HEK293 (cell line): ENCODE measurements at regions not wholly inside any gene's neighbourhood (a gene's known extent, or its start where the extent isn't known, plus 50 kb on each side); places are given as distances from the start of the nearest gene placed in this dataset.

Experiments used
- CTCF ChIA-PET: fragments of 350-600 bp; formaldehyde crosslinking; extraction: SDS; loops from one replicate; lab custom pipeline; 2021; ENCODE audit warnings: antibody characterized with exemption; lab: Yijun Ruan, JAX
- POLR2A ChIA-PET: fragments of 300-600 bp; formaldehyde crosslinking; extraction: SDS; loops from one replicate; lab custom pipeline; 2020; ENCODE audit warnings: antibody characterized with exemption, inconsistent platforms; lab: Yijun Ruan, JAX
- H3K27ac ChIP-seq: fragments of 200-500 bp; sonication (Bioruptor generic); 2 replicates; pipeline ENCODE4 v1.5.1; 2014; ENCODE audit warnings: low read depth, low read length, control low read depth, inconsistent platforms; ENCODE audit errors: extremely low read depth
- H3K36me3 ChIP-seq, 2 experiments: fragments of 200-500 bp in 1 of 2; sonication (Bioruptor generic) in 1 of 2; 1 replicate in 1 of 2; 2 replicates in 1 of 2; pipeline ENCODE4 v1.5.1; 2014 to 2017; ENCODE audit warnings: inconsistent platforms in 2 of 2, low read length in 2 of 2; ENCODE audit not compliant: control insufficient read depth in 2 of 2, insufficient read depth in 1 of 2
- H3K4me1 ChIP-seq: fragments of 200-500 bp; sonication (Bioruptor generic); 2 replicates; pipeline ENCODE4 v1.5.1; 2014; ENCODE audit warnings: mild to moderate bottlenecking, low read length, inconsistent platforms; ENCODE audit not compliant: control insufficient read depth, insufficient read depth
- H3K4me3 ChIP-seq: 2 replicates; pipeline ENCODE4 v1.5.1; 2011; ENCODE audit warnings: low read depth, mild to moderate bottlenecking, control low read depth, low read length, moderate library complexity
- H3K9me3 ChIP-seq: fragments of 200-500 bp; sonication (Bioruptor generic); 2 replicates; pipeline ENCODE4 v1.5.1; 2014; ENCODE audit warnings: low read depth, low read length, inconsistent platforms; ENCODE audit not compliant: control insufficient read depth, insufficient read depth
- AEBP2 ChIP-seq: fragments of 450-650 bp; formaldehyde crosslinking; IDR thresholded peaks from 2 replicates; pipeline ENCODE4 v1.5.1; 2016; ENCODE audit warnings: missing biosample characterization, missing genetic modification characterization, borderline replicate concordance
- HOXC10 ChIP-seq: sonication (generic); formaldehyde crosslinking; IDR thresholded peaks from 2 replicates; pipeline ENCODE4 v1.8.1; 2023; ENCODE audit warnings: mild to moderate bottlenecking, missing genetic modification reagents
- HOXD13 ChIP-seq: sonication (generic); formaldehyde crosslinking; IDR thresholded peaks from 2 replicates; pipeline ENCODE4 v1.8.0; 2022; ENCODE audit warnings: missing genetic modification reagents, borderline replicate concordance
- KLF17 ChIP-seq: fragments of 450-650 bp; formaldehyde crosslinking; IDR thresholded peaks from 2 replicates; pipeline ENCODE4 v1.5.1; 2016; ENCODE audit warnings: missing biosample characterization, missing genetic modification characterization
- PRDM1 ChIP-seq: fragments of 450-650 bp; formaldehyde crosslinking; IDR thresholded peaks from 2 replicates; pipeline ENCODE4; 2016; ENCODE audit warnings: missing biosample characterization, missing genetic modification characterization
- WT1 ChIP-seq: fragments of 450-650 bp; formaldehyde crosslinking; IDR thresholded peaks from 2 replicates; pipeline ENCODE4 v1.5.1; 2016; ENCODE audit warnings: missing biosample characterization, missing genetic modification characterization
- ZNF133 ChIP-seq: fragments of 450-650 bp; formaldehyde crosslinking; IDR thresholded peaks from 2 replicates; pipeline ENCODE4 v1.5.1; 2016; ENCODE audit warnings: missing biosample characterization, missing genetic modification characterization
- ZNF24 ChIP-seq: fragments of 450-650 bp; formaldehyde crosslinking; IDR thresholded peaks from 2 replicates; pipeline ENCODE4 v1.5.1; 2016; ENCODE audit warnings: missing biosample characterization, missing genetic modification characterization
- ZNF341 ChIP-seq: fragments of 450-650 bp; formaldehyde crosslinking; IDR thresholded peaks from 2 replicates; pipeline ENCODE4; 2016; ENCODE audit warnings: low read depth, missing biosample characterization, missing genetic modification characterization
- ZNF48 ChIP-seq: fragments of 450-650 bp; formaldehyde crosslinking; IDR thresholded peaks from 2 replicates; pipeline ENCODE4 v1.5.1; 2016; ENCODE audit warnings: missing biosample characterization, missing genetic modification characterization
- ZNF596 ChIP-seq: fragments of 450-650 bp; IDR thresholded peaks from 2 replicates; pipeline ENCODE4 v1.5.0; 2018; ENCODE audit warnings: missing biosample characterization, mild to moderate bottlenecking, missing genetic modification characterization, moderate library complexity
- ZNF768 ChIP-seq: fragments of 450-650 bp; formaldehyde crosslinking; IDR thresholded peaks from 2 replicates; pipeline ENCODE4 v1.5.1; 2018; ENCODE audit warnings: missing biosample characterization, mild to moderate bottlenecking, missing genetic modification characterization
- ZNF776 ChIP-seq: fragments of 450-650 bp; formaldehyde crosslinking; IDR thresholded peaks from 2 replicates; pipeline ENCODE4 v1.5.0; 2017; ENCODE audit warnings: missing biosample characterization, missing genetic modification characterization, borderline replicate concordance
- ZNF837 ChIP-seq: fragments of 450-650 bp; formaldehyde crosslinking; IDR thresholded peaks from 2 replicates; pipeline ENCODE4 v1.5.1; 2016; ENCODE audit warnings: missing biosample characterization, missing genetic modification characterization
- TF ChIP-seq, protein P1 (sequence below): fragments of 450-650 bp; formaldehyde crosslinking; IDR thresholded peaks from 2 replicates; pipeline ENCODE4 v1.5.1; 2016; ENCODE audit warnings: missing biosample characterization, missing genetic modification characterization
- TF ChIP-seq, protein P2 (sequence below): fragments of 450-650 bp; formaldehyde crosslinking; IDR thresholded peaks from 2 replicates; pipeline ENCODE4 v1.5.1; 2016; ENCODE audit warnings: missing biosample characterization, missing genetic modification characterization
- TF ChIP-seq, protein P3 (sequence below): fragments of 450-650 bp; formaldehyde crosslinking; IDR thresholded peaks from 2 replicates; pipeline ENCODE4 v1.5.1; 2016; ENCODE audit warnings: missing biosample characterization, missing genetic modification characterization, low read depth
- TF ChIP-seq, protein P4 (sequence below): fragments of 450-650 bp; formaldehyde crosslinking; IDR thresholded peaks from 2 replicates; pipeline ENCODE4 v1.5.1; 2016; ENCODE audit warnings: missing biosample characterization, missing genetic modification characterization

GRCh38 chr3:1783995-1784394, 314.7 kb upstream of the CNTN4 start:
- H3K36me3 ChIP-seq: no peaks in the 10 kb centered on the region
- POLR2A ChIA-PET: no interaction called here
- H3K9me3 ChIP-seq: no peaks in the 10 kb centered on the region
- CTCF ChIA-PET: no interaction called here
- TF ChIP-seq ZNF48 (tag by site-specific recombination) (no peak), PRDM1 (tag by site-specific recombination) (no peak), HOXC10 (CRISPR knock-in tag) (no peak), ZNF596 (tag by site-specific recombination) (no peak), ZNF24 (tag by site-specific recombination) (no peak), HOXD13 (CRISPR knock-in tag) (no peak), AEBP2 (tag by site-specific recombination) (no peak), ZNF341 (no peak), ZNF776 (tag by site-specific recombination) (no peak), ZNF133 (no peak), ZNF837 (tag by site-specific recombination) (no peak), KLF17 (tag by site-specific recombination) (no peak), WT1 (tag by site-specific recombination) (no peak), ZNF768 (tag by site-specific recombination) (no peak)
- TF ChIP-seq, protein P1, sequence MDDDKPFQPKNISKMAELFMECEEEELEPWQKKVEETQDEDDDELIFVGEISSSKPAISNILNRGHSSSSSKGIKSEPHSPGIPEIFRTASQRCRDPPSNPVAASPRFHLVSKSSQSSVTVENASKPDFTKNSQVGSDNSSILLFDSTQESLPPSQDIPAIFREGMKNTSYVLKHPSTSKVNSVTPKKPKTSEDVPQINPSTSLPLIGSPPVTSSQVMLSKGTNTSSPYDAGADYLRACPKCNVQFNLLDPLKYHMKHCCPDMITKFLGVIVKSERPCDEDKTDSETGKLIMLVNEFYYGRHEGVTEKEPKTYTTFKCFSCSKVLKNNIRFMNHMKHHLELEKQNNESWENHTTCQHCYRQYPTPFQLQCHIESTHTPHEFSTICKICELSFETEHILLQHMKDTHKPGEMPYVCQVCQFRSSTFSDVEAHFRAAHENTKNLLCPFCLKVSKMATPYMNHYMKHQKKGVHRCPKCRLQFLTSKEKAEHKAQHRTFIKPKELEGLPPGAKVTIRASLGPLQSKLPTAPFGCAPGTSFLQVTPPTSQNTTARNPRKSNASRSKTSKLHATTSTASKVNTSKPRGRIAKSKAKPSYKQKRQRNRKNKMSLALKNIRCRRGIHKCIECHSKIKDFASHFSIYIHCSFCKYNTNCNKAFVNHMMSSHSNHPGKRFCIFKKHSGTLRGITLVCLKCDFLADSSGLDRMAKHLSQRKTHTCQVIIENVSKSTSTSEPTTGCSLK: no peak
- TF ChIP-seq, protein P2, sequence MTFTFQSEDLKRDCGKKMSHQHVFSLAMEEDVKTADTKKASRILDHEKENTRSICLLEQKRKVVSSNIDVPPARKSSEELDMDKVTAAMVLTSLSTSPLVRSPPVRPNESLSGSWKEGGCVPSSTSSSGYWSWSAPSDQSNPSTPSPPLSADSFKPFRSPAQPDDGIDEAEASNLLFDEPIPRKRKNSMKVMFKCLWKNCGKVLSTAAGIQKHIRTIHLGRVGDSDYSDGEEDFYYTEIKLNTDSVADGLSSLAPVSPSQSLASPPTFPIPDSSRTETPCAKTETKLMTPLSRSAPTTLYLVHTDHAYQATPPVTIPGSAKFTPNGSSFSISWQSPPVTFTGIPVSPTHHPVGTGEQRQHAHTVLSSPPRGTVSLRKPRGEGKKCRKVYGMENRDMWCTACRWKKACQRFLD (tag by site-specific recombination): no peak
- TF ChIP-seq, protein P3, sequence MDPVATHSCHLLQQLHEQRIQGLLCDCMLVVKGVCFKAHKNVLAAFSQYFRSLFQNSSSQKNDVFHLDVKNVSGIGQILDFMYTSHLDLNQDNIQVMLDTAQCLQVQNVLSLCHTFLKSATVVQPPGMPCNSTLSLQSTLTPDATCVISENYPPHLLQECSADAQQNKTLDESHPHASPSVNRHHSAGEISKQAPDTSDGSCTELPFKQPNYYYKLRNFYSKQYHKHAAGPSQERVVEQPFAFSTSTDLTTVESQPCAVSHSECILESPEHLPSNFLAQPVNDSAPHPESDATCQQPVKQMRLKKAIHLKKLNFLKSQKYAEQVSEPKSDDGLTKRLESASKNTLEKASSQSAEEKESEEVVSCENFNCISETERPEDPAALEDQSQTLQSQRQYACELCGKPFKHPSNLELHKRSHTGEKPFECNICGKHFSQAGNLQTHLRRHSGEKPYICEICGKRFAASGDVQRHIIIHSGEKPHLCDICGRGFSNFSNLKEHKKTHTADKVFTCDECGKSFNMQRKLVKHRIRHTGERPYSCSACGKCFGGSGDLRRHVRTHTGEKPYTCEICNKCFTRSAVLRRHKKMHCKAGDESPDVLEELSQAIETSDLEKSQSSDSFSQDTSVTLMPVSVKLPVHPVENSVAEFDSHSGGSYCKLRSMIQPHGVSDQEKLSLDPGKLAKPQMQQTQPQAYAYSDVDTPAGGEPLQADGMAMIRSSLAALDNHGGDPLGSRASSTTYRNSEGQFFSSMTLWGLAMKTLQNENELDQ (tag by site-specific recombination): no peak
- TF ChIP-seq, protein P4, sequence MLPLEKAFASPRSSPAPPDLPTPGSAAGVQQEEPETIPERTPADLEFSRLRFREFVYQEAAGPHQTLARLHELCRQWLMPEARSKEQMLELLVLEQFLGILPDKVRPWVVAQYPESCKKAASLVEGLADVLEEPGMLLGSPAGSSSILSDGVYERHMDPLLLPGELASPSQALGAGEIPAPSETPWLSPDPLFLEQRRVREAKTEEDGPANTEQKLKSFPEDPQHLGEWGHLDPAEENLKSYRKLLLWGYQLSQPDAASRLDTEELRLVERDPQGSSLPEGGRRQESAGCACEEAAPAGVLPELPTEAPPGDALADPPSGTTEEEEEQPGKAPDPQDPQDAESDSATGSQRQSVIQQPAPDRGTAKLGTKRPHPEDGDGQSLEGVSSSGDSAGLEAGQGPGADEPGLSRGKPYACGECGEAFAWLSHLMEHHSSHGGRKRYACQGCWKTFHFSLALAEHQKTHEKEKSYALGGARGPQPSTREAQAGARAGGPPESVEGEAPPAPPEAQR (tag by site-specific recombination): no peak
- no peaks in the 10 kb centered on the region; the same call in 1 of the 2 replicates for H3K4me1 ChIP-seq
- H3K27ac ChIP-seq: no peak overlapping the region
- no peak overlapping the region for H3K4me3 ChIP-seq
